ENCODE measurements at regions not wholly inside any gene's neighbourhood (a gene's known extent, or its start where the extent isn't known, plus 50 kb on each side); places are given as distances from the start of the nearest gene placed in this dataset.

DNA sequence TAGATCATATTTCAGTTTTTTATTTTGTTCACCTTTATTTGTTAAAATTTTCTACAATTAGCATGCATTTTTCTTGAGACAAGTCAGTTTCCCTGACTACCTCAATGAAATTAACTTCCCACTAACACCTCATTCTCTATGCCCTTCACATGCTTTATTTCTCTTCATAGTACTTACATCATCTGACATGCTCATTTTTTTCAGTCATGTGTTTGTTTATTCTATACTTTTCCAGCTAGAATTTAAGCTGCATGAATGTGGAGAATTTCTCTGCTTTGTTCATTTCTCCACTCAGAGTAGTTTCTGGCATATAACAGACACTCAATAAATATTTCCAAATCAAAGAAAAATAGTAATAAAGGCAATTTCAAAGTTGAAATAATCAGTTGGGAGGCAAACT is 78.9 kb upstream of the SCN7A start:
- no peak overlapping the region for H2AFZ ChIP-seq (ENCODE audit: control insufficient read depth, low read depth, low read length)
- TF ChIP-seq SRF (IDR thresholded peaks at IDR 0.05; ENCODE audit: low read depth in 2 of 2, low read length in 2 of 2) (no peak), ZNF207 (IDR thresholded peaks at IDR 0.05; ENCODE audit: borderline replicate concordance) (no peak), CEBPB (IDR thresholded peaks at IDR 0.05; ENCODE audit: borderline replicate concordance in 1 of 2, low read depth in 2 of 2, low read length in 2 of 2) (no peak), HDAC2 (IDR thresholded peaks at IDR 0.05) (no peak), GATAD2B (conservative IDR thresholded peaks at IDR 0.05; ENCODE audit: low read depth) (no peak), BACH1 (IDR thresholded peaks at IDR 0.05; ENCODE audit: borderline replicate concordance) (no peak), FOS (IDR thresholded peaks at IDR 0.05; ENCODE audit: borderline replicate concordance, extremely low read depth, insufficient read length) (no peak), ZZZ3 (IDR thresholded peaks at IDR 0.05; ENCODE audit: control insufficient read depth, insufficient read length, low read depth) (no peak), BHLHE40 (IDR thresholded peaks at IDR 0.05; ENCODE audit: borderline replicate concordance in 1 of 2, low read depth in 2 of 2, low read length in 1 of 2) (no peak), TCF3 (IDR thresholded peaks at IDR 0.05; ENCODE audit: borderline replicate concordance, insufficient read depth, low read depth, low read length) (no peak)
- TF ChIP-seq, protein P1, sequence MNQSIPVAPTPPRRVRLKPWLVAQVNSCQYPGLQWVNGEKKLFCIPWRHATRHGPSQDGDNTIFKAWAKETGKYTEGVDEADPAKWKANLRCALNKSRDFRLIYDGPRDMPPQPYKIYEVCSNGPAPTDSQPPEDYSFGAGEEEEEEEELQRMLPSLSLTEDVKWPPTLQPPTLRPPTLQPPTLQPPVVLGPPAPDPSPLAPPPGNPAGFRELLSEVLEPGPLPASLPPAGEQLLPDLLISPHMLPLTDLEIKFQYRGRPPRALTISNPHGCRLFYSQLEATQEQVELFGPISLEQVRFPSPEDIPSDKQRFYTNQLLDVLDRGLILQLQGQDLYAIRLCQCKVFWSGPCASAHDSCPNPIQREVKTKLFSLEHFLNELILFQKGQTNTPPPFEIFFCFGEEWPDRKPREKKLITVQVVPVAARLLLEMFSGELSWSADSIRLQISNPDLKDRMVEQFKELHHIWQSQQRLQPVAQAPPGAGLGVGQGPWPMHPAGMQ (IDR thresholded peaks at IDR 0.05; ENCODE audit: borderline replicate concordance) = no peak
- TF ChIP-seq, protein P2, sequence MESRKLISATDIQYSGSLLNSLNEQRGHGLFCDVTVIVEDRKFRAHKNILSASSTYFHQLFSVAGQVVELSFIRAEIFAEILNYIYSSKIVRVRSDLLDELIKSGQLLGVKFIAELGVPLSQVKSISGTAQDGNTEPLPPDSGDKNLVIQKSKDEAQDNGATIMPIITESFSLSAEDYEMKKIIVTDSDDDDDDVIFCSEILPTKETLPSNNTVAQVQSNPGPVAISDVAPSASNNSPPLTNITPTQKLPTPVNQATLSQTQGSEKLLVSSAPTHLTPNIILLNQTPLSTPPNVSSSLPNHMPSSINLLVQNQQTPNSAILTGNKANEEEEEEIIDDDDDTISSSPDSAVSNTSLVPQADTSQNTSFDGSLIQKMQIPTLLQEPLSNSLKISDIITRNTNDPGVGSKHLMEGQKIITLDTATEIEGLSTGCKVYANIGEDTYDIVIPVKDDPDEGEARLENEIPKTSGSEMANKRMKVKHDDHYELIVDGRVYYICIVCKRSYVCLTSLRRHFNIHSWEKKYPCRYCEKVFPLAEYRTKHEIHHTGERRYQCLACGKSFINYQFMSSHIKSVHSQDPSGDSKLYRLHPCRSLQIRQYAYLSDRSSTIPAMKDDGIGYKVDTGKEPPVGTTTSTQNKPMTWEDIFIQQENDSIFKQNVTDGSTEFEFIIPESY (IDR thresholded peaks at IDR 0.05) = no peak
- TF ChIP-seq, protein P3, sequence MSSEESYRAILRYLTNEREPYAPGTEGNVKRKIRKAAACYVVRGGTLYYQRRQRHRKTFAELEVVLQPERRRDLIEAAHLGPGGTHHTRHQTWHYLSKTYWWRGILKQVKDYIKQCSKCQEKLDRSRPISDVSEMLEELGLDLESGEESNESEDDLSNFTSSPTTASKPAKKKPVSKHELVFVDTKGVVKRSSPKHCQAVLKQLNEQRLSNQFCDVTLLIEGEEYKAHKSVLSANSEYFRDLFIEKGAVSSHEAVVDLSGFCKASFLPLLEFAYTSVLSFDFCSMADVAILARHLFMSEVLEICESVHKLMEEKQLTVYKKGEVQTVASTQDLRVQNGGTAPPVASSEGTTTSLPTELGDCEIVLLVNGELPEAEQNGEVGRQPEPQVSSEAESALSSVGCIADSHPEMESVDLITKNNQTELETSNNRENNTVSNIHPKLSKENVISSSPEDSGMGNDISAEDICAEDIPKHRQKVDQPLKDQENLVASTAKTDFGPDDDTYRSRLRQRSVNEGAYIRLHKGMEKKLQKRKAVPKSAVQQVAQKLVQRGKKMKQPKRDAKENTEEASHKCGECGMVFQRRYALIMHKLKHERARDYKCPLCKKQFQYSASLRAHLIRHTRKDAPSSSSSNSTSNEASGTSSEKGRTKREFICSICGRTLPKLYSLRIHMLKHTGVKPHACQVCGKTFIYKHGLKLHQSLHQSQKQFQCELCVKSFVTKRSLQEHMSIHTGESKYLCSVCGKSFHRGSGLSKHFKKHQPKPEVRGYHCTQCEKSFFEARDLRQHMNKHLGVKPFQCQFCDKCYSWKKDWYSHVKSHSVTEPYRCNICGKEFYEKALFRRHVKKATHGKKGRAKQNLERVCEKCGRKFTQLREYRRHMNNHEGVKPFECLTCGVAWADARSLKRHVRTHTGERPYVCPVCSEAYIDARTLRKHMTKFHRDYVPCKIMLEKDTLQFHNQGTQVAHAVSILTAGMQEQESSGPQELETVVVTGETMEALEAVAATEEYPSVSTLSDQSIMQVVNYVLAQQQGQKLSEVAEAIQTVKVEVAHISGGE (CRISPR knock-in tag; IDR thresholded peaks at IDR 0.05) = no peak
- TF ChIP-seq, protein P4, sequence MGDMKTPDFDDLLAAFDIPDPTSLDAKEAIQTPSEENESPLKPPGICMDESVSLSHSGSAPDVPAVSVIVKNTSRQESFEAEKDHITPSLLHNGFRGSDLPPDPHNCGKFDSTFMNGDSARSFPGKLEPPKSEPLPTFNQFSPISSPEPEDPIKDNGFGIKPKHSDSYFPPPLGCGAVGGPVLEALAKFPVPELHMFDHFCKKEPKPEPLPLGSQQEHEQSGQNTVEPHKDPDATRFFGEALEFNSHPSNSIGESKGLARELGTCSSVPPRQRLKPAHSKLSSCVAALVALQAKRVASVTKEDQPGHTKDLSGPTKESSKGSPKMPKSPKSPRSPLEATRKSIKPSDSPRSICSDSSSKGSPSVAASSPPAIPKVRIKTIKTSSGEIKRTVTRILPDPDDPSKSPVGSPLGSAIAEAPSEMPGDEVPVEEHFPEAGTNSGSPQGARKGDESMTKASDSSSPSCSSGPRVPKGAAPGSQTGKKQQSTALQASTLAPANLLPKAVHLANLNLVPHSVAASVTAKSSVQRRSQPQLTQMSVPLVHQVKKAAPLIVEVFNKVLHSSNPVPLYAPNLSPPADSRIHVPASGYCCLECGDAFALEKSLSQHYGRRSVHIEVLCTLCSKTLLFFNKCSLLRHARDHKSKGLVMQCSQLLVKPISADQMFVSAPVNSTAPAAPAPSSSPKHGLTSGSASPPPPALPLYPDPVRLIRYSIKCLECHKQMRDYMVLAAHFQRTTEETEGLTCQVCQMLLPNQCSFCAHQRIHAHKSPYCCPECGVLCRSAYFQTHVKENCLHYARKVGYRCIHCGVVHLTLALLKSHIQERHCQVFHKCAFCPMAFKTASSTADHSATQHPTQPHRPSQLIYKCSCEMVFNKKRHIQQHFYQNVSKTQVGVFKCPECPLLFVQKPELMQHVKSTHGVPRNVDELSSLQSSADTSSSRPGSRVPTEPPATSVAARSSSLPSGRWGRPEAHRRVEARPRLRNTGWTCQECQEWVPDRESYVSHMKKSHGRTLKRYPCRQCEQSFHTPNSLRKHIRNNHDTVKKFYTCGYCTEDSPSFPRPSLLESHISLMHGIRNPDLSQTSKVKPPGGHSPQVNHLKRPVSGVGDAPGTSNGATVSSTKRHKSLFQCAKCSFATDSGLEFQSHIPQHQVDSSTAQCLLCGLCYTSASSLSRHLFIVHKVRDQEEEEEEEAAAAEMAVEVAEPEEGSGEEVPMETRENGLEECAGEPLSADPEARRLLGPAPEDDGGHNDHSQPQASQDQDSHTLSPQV (IDR thresholded peaks at IDR 0.05) = no peak
- ChIA-PET RAD21 (ENCODE audit: unreplicated experiment) (no interaction called here), SMC1A (ENCODE audit: uncharacterized antibody, unreplicated experiment) (interaction anchor here (0.6 kb wide), 1 partner anchor 17 kb away, joined by 4 read pairs; no protein-coding TSS in a partner anchor), POLR2A (no interaction called here), CTCF (no interaction called here)
- intact Hi-C loops (cut with micrococcal nuclease; ENCODE audit: unreplicated experiment) = no loop called here
- no peak overlapping the region for H3K27ac ChIP-seq (ENCODE audit: control insufficient read depth, insufficient read depth)
- no peaks in the 10 kb centered on the region for H3K36me3 ChIP-seq (ENCODE audit: control insufficient read depth in 2 of 2, insufficient read depth in 2 of 2, low read length in 1 of 2)
- BruUV-seq (replicated peaks) = no TSS peak
- no peak overlapping the region for H3K9ac ChIP-seq (ENCODE audit: control insufficient read depth, insufficient read depth, low read length)
- H3K9me3 ChIP-seq (replicated peaks; ENCODE audit: control insufficient read depth, insufficient read depth, low read length) = no peaks in the 10 kb centered on the region
- no peaks in the 10 kb centered on the region for H3K79me2 ChIP-seq (ENCODE audit: control insufficient read depth, insufficient read depth, low read length)
- no peak overlapping the region for H3K4me3 ChIP-seq
- no peaks in the 10 kb centered on the region for H3K4me1 ChIP-seq (ENCODE audit: control insufficient read depth, insufficient read depth, low read length)
- no peaks in the 10 kb centered on the region for H4K20me1 ChIP-seq (ENCODE audit: control insufficient read depth, insufficient read depth)
- in situ Hi-C loops (cut with MboI) = no loop called here
- ATAC-seq = no peak
- H3K4me2 ChIP-seq (ENCODE audit: control insufficient read depth, insufficient read depth) = no peak overlapping the region
- FAIRE-seq = no peak
- no peaks in the 10 kb centered on the region for H3K27me3 ChIP-seq (replicated peaks in 1 of 2; ENCODE audit: control insufficient read depth in 2 of 2, insufficient read depth in 2 of 2, low read length in 1 of 2)
- DNase-seq (ENCODE audit: low read depth, low spot score) = no peak
